ENCODE measurements at regions not wholly inside any gene's neighbourhood (a gene's known extent, or its start where the extent isn't known, plus 50 kb on each side); places are given as distances from the start of the nearest gene placed in this dataset.

DNA sequence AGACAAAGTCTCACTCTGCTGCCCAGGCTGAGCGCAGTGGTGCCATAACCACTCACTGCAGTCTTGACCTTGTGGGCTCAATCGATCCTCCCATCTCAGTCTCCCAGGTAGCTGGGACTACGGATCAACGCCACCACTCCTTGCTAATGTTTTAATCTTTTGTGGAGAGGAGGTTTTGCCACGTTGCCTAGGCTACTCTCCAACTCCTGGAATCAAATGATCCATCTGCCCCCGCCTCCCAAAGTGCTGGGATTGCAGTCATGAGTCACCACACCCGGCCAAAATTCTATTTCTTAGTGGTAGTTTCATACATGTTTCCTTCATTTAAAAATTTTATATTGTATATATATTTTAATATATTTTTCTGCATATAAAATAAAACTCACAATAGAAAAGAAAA, 125.8 kb upstream of the CLNK start:
- H3K9me3 ChIP-seq, result no peaks in the 10 kb centered on the region
- TF ChIP-seq, protein P1, sequence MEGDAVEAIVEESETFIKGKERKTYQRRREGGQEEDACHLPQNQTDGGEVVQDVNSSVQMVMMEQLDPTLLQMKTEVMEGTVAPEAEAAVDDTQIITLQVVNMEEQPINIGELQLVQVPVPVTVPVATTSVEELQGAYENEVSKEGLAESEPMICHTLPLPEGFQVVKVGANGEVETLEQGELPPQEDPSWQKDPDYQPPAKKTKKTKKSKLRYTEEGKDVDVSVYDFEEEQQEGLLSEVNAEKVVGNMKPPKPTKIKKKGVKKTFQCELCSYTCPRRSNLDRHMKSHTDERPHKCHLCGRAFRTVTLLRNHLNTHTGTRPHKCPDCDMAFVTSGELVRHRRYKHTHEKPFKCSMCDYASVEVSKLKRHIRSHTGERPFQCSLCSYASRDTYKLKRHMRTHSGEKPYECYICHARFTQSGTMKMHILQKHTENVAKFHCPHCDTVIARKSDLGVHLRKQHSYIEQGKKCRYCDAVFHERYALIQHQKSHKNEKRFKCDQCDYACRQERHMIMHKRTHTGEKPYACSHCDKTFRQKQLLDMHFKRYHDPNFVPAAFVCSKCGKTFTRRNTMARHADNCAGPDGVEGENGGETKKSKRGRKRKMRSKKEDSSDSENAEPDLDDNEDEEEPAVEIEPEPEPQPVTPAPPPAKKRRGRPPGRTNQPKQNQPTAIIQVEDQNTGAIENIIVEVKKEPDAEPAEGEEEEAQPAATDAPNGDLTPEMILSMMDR (IDR thresholded peaks at IDR 0.05), result no peak
- no peak for TF ChIP-seq POLR2A (IDR thresholded peaks at IDR 0.05)

GRCh38 chr4:10809905-10810304, 125.3 kb upstream of the CLNK start:
- no peaks in the 10 kb centered on the region for H3K9me3 ChIP-seq
- no peaks in the 10 kb centered on the region for H3K36me3 ChIP-seq
- H3K4me3 ChIP-seq, result no peak overlapping the region
- no peaks in the 10 kb centered on the region for H3K27me3 ChIP-seq
- H3K4me1 ChIP-seq, result no peaks in the 10 kb centered on the region
- TF ChIP-seq, protein P1 (IDR thresholded peaks at IDR 0.05), result no peak
- no peak for TF ChIP-seq POLR2A (IDR thresholded peaks at IDR 0.05)
- H3K27ac ChIP-seq, result no peak overlapping the region
- no peak for DNase-seq

More for the DNA sequence above, 125.8 kb upstream of the CLNK start:
- no peaks in the 10 kb centered on the region for H3K27me3 ChIP-seq
- no peaks in the 10 kb centered on the region for H3K4me1 ChIP-seq
- no peak for DNase-seq
- no peak overlapping the region for H3K27ac ChIP-seq
- H3K36me3 ChIP-seq, result no peaks in the 10 kb centered on the region
- no peak overlapping the region for H3K4me3 ChIP-seq

DNA sequence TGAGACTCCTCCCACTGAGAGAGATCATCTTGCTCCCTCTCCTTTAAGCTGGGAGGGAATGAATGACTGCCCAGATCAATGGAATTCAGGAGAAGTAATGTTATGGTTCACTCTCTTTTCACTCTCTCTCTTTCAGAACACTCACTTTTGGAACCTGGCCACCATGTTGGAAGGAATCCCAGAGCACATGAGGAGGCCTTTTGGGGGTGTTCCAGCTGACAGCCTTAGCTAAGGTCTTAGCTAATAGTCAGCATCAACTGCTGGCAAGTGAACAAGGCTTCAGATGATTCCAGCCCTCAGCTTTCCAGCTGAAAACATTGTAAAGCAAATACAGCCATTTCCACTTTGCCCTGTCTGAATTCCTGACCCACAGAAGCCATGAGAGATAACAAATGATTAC, 124.0 kb upstream of the CLNK start:
- DNase-seq, result no peak
- Histone ChIP-seq H3K4me1 (no peaks in the 10 kb centered on the region), H3K27ac (no peak overlapping the region), H3K36me3 (no peaks in the 10 kb centered on the region), H3K27me3 (no peaks in the 10 kb centered on the region), H3K4me3 (no peak overlapping the region), H3K9me3 (no peaks in the 10 kb centered on the region)
- no peak for TF ChIP-seq POLR2A (IDR thresholded peaks at IDR 0.05)
- TF ChIP-seq, protein P1 (IDR thresholded peaks at IDR 0.05), result no peak

DNA sequence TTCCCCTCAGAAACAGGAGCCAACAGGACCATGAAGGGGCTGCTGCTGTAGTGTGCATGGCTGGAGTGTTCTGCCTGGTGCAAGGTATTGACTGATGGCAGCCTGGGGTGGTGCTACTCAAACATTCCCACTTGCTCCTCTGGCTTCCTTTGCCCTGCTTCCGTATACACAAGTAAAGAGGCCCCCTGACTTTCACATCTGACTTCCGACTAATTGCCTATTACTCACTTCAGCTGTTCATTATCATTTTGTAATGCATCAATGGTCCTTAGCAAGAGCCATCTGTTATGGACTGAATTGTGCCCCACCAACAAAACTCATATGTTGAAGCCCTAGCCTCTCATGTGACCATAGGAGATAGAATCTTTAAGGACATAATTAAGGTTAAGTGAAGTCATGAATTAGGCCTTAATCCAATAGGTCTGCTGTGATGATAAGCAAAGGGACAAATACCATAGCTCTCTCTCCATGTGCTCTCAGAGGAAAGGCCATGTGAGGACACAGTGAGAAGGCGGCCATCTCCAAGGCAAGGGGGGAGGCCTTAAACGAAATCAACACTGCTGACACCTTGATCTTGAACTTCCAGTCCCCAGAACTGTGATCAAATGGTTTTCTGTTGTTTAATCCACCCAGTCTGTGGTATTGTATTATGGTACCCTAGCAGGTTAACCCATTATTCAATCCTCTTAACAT, 122.5 kb upstream of the CLNK start:
- H3K27me3 ChIP-seq, result no peaks in the 10 kb centered on the region

DNA sequence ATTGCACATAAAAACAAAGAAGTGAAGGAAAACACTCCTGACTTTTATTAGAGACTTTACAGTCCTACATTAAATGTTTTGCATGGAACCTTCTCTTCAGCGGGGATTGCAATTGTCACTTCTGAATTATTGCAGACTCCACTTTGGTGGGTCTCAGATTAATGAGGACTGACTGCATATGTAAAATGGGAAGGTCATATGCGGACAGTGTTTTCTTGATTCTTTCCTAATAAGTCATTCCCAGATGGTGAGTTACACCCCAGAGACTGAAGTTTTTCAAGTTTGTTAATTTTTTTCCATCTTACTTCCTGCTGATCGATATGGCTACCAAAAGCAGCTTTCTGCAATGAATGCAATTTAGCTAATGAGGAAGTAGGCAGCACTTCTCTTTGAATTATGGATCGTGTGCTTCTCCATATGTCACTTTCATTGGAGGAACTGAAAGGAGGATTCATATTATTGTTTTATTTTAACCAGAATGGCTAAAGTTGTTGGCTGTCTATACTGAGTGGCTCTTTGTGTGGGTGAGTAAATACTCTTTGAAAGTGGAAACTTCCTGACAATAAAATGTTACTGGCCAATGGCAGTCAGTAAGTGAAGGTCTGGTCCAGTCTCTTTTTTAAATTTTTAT, 119.3 kb upstream of the CLNK start:
- TF ChIP-seq, protein P1 (IDR thresholded peaks at IDR 0.05), result no peak
- TF ChIP-seq POLR2A (IDR thresholded peaks at IDR 0.05), result no peak
- DNase-seq, result no peak
- no peak overlapping the region for H3K27ac ChIP-seq

More for the DNA sequence above, 122.5 kb upstream of the CLNK start:
- H3K4me1 ChIP-seq, result no peaks in the 10 kb centered on the region
- H3K27ac ChIP-seq, result no peak overlapping the region
- DNase-seq, result no peak
- H3K36me3 ChIP-seq, result no peaks in the 10 kb centered on the region
- TF ChIP-seq, protein P1 (IDR thresholded peaks at IDR 0.05), result no peak
- no peak for TF ChIP-seq POLR2A (IDR thresholded peaks at IDR 0.05)
- no peak overlapping the region for H3K4me3 ChIP-seq
- H3K9me3 ChIP-seq, result no peaks in the 10 kb centered on the region

More for the DNA sequence above, 119.3 kb upstream of the CLNK start:
- no peaks in the 10 kb centered on the region for H3K27me3 ChIP-seq
- H3K9me3 ChIP-seq, result no peaks in the 10 kb centered on the region
- H3K36me3 ChIP-seq, result no peaks in the 10 kb centered on the region
- H3K4me3 ChIP-seq, result no peak overlapping the region
- H3K4me1 ChIP-seq, result no peaks in the 10 kb centered on the region
